ENCODE measurements at regions not wholly inside any gene's neighbourhood (a gene's known extent, or its start where the extent isn't known, plus 50 kb on each side); places are given as distances from the start of the nearest gene placed in this dataset.

DNA sequence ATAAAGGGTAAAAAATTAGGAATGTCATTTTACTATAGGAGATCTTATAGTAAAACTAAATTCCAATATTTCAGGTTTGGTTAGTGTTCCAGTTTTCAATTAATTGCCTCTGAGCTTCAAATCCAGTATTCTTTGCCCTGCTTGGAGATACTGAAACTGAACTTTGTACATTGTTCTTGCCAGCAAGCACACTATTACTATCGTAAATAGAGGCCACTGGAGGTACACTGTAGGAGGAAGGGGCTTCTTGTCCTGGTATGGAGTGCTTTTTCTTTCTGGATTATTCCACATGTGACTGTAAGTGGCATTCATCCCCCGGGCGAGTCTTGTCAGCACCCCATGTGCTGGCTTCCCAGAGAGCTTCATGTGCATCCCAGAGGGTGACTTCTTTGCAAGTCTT lies 234.7 kb upstream of the PTPRZ1 start:
- no peak for DNase-seq (ENCODE audit: unreplicated experiment)
- BruUV-seq (replicated peaks), result no TSS peak
- Mint-ChIP-seq H3K4me3 (ENCODE audit: unreplicated experiment) (no peak overlapping the region), H3K27me3 (ENCODE audit: insufficient read depth, unreplicated experiment) (no peaks in the 10 kb centered on the region), H3K4me1 (ENCODE audit: insufficient read depth, unreplicated experiment) (no peaks in the 10 kb centered on the region), H3K36me3 (ENCODE audit: insufficient read depth, unreplicated experiment) (no peaks in the 10 kb centered on the region), H3K9me3 (ENCODE audit: unreplicated experiment) (no peaks in the 10 kb centered on the region), H3K27ac (ENCODE audit: low read depth, unreplicated experiment) (no peak overlapping the region)
- POLR2A ChIA-PET, result no interaction called here
- TF ChIP-seq, protein P1, sequence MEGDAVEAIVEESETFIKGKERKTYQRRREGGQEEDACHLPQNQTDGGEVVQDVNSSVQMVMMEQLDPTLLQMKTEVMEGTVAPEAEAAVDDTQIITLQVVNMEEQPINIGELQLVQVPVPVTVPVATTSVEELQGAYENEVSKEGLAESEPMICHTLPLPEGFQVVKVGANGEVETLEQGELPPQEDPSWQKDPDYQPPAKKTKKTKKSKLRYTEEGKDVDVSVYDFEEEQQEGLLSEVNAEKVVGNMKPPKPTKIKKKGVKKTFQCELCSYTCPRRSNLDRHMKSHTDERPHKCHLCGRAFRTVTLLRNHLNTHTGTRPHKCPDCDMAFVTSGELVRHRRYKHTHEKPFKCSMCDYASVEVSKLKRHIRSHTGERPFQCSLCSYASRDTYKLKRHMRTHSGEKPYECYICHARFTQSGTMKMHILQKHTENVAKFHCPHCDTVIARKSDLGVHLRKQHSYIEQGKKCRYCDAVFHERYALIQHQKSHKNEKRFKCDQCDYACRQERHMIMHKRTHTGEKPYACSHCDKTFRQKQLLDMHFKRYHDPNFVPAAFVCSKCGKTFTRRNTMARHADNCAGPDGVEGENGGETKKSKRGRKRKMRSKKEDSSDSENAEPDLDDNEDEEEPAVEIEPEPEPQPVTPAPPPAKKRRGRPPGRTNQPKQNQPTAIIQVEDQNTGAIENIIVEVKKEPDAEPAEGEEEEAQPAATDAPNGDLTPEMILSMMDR (IDR thresholded peaks at IDR 0.05; ENCODE audit: unreplicated experiment), result no peak
- intact Hi-C loops (cut with micrococcal nuclease), result no loop called here
- CTCF ChIA-PET, result interaction anchor here (1.7 kb wide), 1 partner anchor 34 kb away, joined by 3 read pairs; no protein-coding TSS in a partner anchor

DNA sequence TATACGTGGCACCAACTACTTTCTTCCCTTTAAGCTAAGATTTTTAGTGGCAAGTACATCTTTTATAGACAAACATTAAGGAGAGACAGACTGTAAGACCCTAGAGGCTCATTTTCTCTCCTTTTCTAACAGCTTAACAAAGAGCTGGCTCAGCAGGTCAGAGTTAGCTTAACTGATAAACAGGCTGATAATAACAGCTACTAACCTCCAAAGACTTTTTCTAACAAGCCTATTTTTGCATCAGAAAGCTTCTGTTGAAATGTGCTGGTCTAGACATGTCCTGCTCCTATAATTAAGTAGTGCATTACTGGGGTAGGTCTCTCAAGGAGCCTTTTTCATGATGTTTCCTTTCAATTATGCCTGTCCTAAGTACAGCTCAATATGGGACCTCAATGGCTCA lies 238.2 kb upstream of the FAM3C start:
- BruUV-seq (replicated peaks), result no TSS peak
- intact Hi-C loops (cut with micrococcal nuclease), result no loop called here
- Mint-ChIP-seq H3K27me3 (ENCODE audit: insufficient read depth, unreplicated experiment) (no peaks in the 10 kb centered on the region), H3K9me3 (ENCODE audit: unreplicated experiment) (no peaks in the 10 kb centered on the region), H3K36me3 (ENCODE audit: insufficient read depth, unreplicated experiment) (peaks cover 4% of the 10 kb centered on the region), H3K4me1 (ENCODE audit: insufficient read depth, unreplicated experiment) (no peaks in the 10 kb centered on the region), H3K27ac (ENCODE audit: low read depth, unreplicated experiment) (no peak overlapping the region), H3K4me3 (ENCODE audit: unreplicated experiment) (no peak overlapping the region)
- CTCF ChIA-PET, result interaction anchor here (0.6 to 1.6 kb wide), 4 partner anchors 16 to 360 kb away, joined by 3 to 6 read pairs (median 3); no protein-coding TSS in a partner anchor
- POLR2A ChIA-PET, result no interaction called here
- no peak for DNase-seq (ENCODE audit: unreplicated experiment)
- TF ChIP-seq, protein P1 (IDR thresholded peaks at IDR 0.05; ENCODE audit: unreplicated experiment), result no peak

DNA sequence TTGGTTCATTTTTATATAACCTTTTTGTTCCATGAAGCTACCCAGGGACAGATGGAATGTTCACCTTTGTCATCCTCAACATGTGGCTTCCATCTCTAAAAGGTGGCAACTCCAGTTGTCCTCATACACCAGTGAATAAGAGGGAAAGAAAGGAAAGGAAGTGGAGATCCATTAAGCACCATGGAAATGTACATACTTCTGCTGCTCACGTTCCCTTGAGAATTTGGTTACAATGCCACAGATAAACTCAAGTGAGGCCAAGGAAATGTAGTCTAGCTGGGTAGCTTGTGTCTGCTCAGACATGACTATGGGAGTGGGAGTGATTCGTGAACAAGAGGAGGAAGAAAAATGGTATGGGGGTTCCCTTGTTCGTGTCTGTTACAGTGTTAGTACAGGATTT lies 237.1 kb upstream of the FAM3C start:
- H3K36me3 Mint-ChIP-seq (ENCODE audit: insufficient read depth, unreplicated experiment), result peaks cover 6% of the 10 kb centered on the region
- POLR2A ChIA-PET, result no interaction called here
- BruUV-seq (replicated peaks), result no TSS peak
- TF ChIP-seq, protein P1 (IDR thresholded peaks at IDR 0.05; ENCODE audit: unreplicated experiment), result no peak
- CTCF ChIA-PET, result interaction anchor here (0.8 kb wide), 2 partner anchors 29 to 359 kb away, joined by 3 read pairs; no protein-coding TSS in a partner anchor
- no peak overlapping the region for H3K27ac Mint-ChIP-seq (ENCODE audit: low read depth, unreplicated experiment)
- intact Hi-C loops (cut with micrococcal nuclease), result no loop called here
- no peaks in the 10 kb centered on the region for H3K9me3 Mint-ChIP-seq (ENCODE audit: unreplicated experiment)
- H3K4me3 Mint-ChIP-seq (ENCODE audit: unreplicated experiment), result no peak overlapping the region
- H3K4me1 Mint-ChIP-seq (ENCODE audit: insufficient read depth, unreplicated experiment), result no peaks in the 10 kb centered on the region
- H3K27me3 Mint-ChIP-seq (ENCODE audit: insufficient read depth, unreplicated experiment), result no peaks in the 10 kb centered on the region
- no peak for DNase-seq (ENCODE audit: unreplicated experiment)

DNA sequence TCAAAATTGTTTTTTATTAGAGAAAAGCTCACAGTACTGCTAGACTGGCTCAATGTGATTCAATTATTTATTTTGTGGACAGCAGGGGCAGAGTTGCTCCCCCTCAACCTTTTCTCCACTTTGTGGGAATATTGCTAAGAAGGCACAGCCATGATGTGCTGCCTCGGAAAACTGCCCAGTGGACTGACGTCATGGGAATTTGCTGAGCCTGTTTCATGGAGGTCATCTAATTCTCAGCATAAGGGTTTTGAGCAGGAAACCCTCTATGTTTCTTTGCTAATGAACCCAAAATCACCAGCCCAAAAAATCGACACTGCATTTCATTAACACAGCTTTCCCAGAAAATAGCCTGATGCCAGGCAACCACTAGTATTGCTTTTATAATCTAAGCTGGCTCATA lies 228.8 kb upstream of the FAM3C start:
- no peak for DNase-seq (ENCODE audit: unreplicated experiment)
- Mint-ChIP-seq H3K27ac (ENCODE audit: low read depth, unreplicated experiment) (no peak overlapping the region), H3K9me3 (ENCODE audit: unreplicated experiment) (no peaks in the 10 kb centered on the region), H3K36me3 (ENCODE audit: insufficient read depth, unreplicated experiment) (peaks cover 6% of the 10 kb centered on the region), H3K4me1 (ENCODE audit: insufficient read depth, unreplicated experiment) (no peaks in the 10 kb centered on the region), H3K4me3 (ENCODE audit: unreplicated experiment) (no peak overlapping the region), H3K27me3 (ENCODE audit: insufficient read depth, unreplicated experiment) (no peaks in the 10 kb centered on the region)
- intact Hi-C loops (cut with micrococcal nuclease), result no loop called here
- POLR2A ChIA-PET, result interaction anchor here (0.7 kb wide), 1 partner anchor 49 kb away, joined by 3 read pairs; no protein-coding TSS in a partner anchor
- TF ChIP-seq, protein P1 (IDR thresholded peaks at IDR 0.05; ENCODE audit: unreplicated experiment), result no peak
- no TSS peak for BruUV-seq (replicated peaks)
- CTCF ChIA-PET, result interaction anchor here (0.6 to 2.2 kb wide), 7 partner anchors 13 to 369 kb away, joined by 3 to 9 read pairs (median 3); no protein-coding TSS in a partner anchor
